ENCODE measurements at regions not wholly inside any gene's neighbourhood (a gene's known extent, or its start where the extent isn't known, plus 50 kb on each side); places are given as distances from the start of the nearest gene placed in this dataset.

DNA sequence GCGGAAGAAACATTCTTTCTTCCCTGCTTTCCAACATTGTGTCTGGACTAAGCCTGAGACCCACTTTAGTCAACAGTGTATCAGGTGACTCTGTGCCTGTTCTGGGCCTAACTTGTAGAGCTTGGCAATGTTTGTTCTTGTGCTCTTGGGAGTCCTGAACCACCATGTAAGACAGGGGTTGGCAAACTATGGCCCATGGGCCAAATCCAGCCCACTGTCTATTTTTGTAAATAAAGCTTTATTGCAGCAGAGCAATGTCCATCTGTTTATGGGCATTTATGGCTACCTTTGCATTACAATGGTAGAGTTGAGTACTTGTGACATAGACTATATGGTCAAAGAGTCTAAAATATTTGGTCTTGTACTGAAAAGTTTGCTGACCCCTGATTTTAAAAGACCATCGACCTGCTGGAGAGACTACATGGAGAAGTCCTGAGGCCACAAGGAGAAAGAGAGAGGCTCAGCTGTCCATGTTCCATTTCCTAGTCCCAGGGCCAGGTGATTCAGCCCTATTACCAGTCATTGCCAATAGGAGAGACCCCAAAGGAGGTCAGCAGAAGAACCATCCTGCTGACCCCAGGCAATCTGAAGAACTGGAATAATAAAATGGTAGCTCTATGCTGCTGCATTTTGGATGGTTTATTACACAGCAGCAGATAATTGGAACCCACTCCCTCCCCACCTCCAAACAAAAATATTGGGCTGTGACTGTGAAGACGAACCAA, 211.3 kb downstream of the AUH start:
- no peak overlapping the region for H3K9ac ChIP-seq (ENCODE audit: insufficient read length)

DNA sequence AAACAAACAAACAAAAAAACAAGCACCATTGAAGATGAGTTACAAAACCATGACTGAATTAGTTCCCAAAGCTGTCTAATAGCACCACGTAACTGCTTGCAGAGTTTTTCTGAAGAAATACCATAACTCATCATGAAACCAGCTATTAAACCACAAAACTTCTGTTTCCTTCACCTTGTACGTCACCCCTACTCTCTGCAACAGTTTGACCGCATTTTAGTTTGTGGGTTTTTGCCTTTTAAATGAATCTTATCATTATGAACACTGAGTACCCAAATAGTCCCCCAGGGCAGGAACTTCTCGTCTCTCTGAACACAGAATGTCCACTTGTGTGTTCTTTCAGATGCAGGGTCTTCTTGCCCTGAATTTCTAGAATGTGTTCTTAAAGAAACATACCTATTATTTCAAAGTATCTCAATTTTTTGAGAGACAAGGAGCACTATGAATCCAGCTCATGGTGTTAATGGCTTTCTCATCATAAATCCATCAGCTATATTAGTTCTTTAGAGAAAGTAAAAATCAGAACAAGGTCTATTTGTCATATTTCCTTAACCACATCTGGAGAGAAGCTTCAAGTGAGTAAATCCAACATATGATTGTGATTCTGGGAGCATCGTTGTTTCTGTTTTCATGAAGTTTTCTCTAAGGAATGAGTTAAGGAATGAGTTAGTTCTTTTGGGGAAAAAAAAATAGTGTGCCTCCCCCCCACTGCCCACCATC, 210.6 kb downstream of the AUH start:
- Histone ChIP-seq H3K9me3 (ENCODE audit: low read depth, low read length) (no peaks in the 10 kb centered on the region), H3K36me3 (ENCODE audit: insufficient read depth, low read length) (no peaks in the 10 kb centered on the region), H3K27ac (no peak overlapping the region), H3K9ac (ENCODE audit: insufficient read length) (no peak overlapping the region), H3K4me3 (no peak overlapping the region)
- peak; percentile 8 for DNase-seq (ENCODE audit: low read depth, low spot score)
- no peak for TF ChIP-seq EZH2 (IDR thresholded peaks at IDR 0.05)
- TF ChIP-seq FOXP2 (optimal IDR thresholded peaks at IDR 0.05; ENCODE audit: control extremely low read depth, extremely low read length, insufficient read depth), result no peak
- no peak for TF ChIP-seq POLR2AphosphoS5 (IDR thresholded peaks at IDR 0.05; ENCODE audit: borderline replicate concordance, low read depth, low read length)

More for the DNA sequence above, 211.3 kb downstream of the AUH start:
- TF ChIP-seq FOXP2 (optimal IDR thresholded peaks at IDR 0.05; ENCODE audit: control extremely low read depth, extremely low read length, insufficient read depth), result no peak
- TF ChIP-seq EZH2 (IDR thresholded peaks at IDR 0.05), result no peak
- no peak for TF ChIP-seq POLR2AphosphoS5 (IDR thresholded peaks at IDR 0.05; ENCODE audit: borderline replicate concordance, low read depth, low read length)
- no peaks in the 10 kb centered on the region for H3K36me3 ChIP-seq (ENCODE audit: insufficient read depth, low read length)
- no peak overlapping the region for H3K27ac ChIP-seq
- no peaks in the 10 kb centered on the region for H3K9me3 ChIP-seq (ENCODE audit: low read depth, low read length)
- no peak overlapping the region for H3K4me3 ChIP-seq
- DNase-seq (ENCODE audit: low read depth, low spot score), result no peak

DNA sequence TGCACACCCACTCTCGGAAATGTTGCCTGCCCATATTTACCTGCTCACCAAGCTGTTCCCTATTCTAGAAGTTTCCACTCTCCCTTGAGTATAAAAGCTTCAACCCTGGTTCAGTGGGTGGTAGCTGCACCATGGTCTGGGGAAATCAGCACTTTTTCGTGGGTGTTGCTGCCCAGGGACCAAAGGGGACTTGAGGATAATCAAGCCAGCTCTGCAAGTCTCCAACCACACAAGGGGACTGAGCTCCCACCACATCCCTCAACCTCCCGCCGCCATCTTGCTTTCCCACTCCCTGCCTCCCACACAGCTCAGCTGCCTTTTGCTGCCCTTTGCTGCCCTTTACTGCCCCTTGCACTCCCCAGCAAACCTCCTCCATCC, 210.0 kb downstream of the AUH start:
- no peak overlapping the region for H3K27ac ChIP-seq
- DNase-seq (ENCODE audit: low read depth, low spot score), result no peak
- no peak overlapping the region for H3K9ac ChIP-seq (ENCODE audit: insufficient read length)
- H3K36me3 ChIP-seq (ENCODE audit: insufficient read depth, low read length), result no peaks in the 10 kb centered on the region
- no peaks in the 10 kb centered on the region for H3K9me3 ChIP-seq (ENCODE audit: low read depth, low read length)
- TF ChIP-seq FOXP2 (optimal IDR thresholded peaks at IDR 0.05; ENCODE audit: control extremely low read depth, extremely low read length, insufficient read depth) (no peak), POLR2AphosphoS5 (IDR thresholded peaks at IDR 0.05; ENCODE audit: borderline replicate concordance, low read depth, low read length) (no peak), EZH2 (IDR thresholded peaks at IDR 0.05) (no peak)
- no peak overlapping the region for H3K4me3 ChIP-seq

- Histone ChIP-seq H3K9me3 (ENCODE audit: low read depth, low read length) (no peaks in the 10 kb centered on the region), H3K36me3 (ENCODE audit: insufficient read depth, low read length) (no peaks in the 10 kb centered on the region), H3K9ac (ENCODE audit: insufficient read length) (no peak overlapping the region), H3K27ac (no peak overlapping the region), H3K4me3 (no peak overlapping the region)
- no peak for DNase-seq (ENCODE audit: low read depth, low spot score)
- TF ChIP-seq EZH2 (IDR thresholded peaks at IDR 0.05), result no peak
These were observed 207.0 kb downstream of the AUH start for GRCh38 chr9:91154686-91155085.

GRCh38 chr9:91155181-91155580, 206.5 kb downstream of the AUH start:
- DNase-seq (ENCODE audit: low read depth, low spot score), result no peak
- H3K4me3 ChIP-seq, result no peak overlapping the region
- no peak overlapping the region for H3K27ac ChIP-seq
- H3K36me3 ChIP-seq (ENCODE audit: insufficient read depth, low read length), result no peaks in the 10 kb centered on the region
- H3K9me3 ChIP-seq (ENCODE audit: low read depth, low read length), result no peaks in the 10 kb centered on the region
- no peak overlapping the region for H3K9ac ChIP-seq (ENCODE audit: insufficient read length)
- TF ChIP-seq FOXP2 (optimal IDR thresholded peaks at IDR 0.05; ENCODE audit: control extremely low read depth, extremely low read length, insufficient read depth) (no peak), EZH2 (IDR thresholded peaks at IDR 0.05) (no peak), POLR2AphosphoS5 (IDR thresholded peaks at IDR 0.05; ENCODE audit: borderline replicate concordance, low read depth, low read length) (no peak)

DNA sequence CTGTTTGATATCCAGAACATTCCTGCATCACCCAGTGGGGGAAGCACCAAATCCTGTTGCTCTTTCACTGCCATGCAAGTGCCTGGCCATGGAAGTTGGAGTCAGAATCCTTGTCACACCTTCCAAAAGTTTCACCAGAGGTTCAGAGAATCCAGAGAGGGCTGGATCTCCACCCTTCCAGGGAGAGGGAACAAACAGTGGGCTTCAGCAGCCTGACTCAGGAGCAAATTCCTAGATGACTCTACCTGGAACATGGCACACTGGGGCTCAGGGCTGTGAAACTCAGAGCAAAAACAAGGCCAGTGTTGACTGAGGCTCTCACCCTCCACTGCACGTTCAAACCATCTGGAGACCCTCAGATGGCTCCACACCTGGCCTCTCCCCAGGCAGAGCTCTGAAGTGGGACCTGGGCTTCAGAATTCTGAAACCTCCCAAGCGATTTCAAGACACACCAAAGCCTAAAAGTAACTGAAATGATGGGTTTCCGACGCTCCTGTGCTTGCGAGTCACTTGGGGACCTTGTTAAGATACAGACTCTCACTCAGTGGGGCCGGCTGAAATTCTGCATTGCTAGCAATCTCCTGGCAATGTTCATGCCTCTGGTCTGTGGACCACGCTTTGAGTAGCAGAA, 205.9 kb downstream of the AUH start:
- H3K9me3 ChIP-seq (ENCODE audit: low read depth, low read length), result no peaks in the 10 kb centered on the region
- H3K36me3 ChIP-seq (ENCODE audit: insufficient read depth, low read length), result no peaks in the 10 kb centered on the region
- no peak for DNase-seq (ENCODE audit: low read depth, low spot score)
- H3K4me3 ChIP-seq, result no peak overlapping the region
- no peak overlapping the region for H3K9ac ChIP-seq (ENCODE audit: insufficient read length)
- no peak for TF ChIP-seq EZH2 (IDR thresholded peaks at IDR 0.05)
- no peak for TF ChIP-seq FOXP2 (optimal IDR thresholded peaks at IDR 0.05; ENCODE audit: control extremely low read depth, extremely low read length, insufficient read depth)
- no peak for TF ChIP-seq POLR2AphosphoS5 (IDR thresholded peaks at IDR 0.05; ENCODE audit: borderline replicate concordance, low read depth, low read length)
- H3K27ac ChIP-seq, result no peak overlapping the region

- no peak overlapping the region for H3K9ac ChIP-seq (ENCODE audit: insufficient read length)
- no peak overlapping the region for H3K27ac ChIP-seq
- no peak overlapping the region for H3K4me3 ChIP-seq
- no peaks in the 10 kb centered on the region for H3K9me3 ChIP-seq (ENCODE audit: low read depth, low read length)
- H3K36me3 ChIP-seq (ENCODE audit: insufficient read depth, low read length), result no peaks in the 10 kb centered on the region
- TF ChIP-seq EZH2 (IDR thresholded peaks at IDR 0.05) (no peak), FOXP2 (optimal IDR thresholded peaks at IDR 0.05; ENCODE audit: control extremely low read depth, extremely low read length, insufficient read depth) (no peak), POLR2AphosphoS5 (IDR thresholded peaks at IDR 0.05; ENCODE audit: borderline replicate concordance, low read depth, low read length) (no peak)
- no peak for DNase-seq (ENCODE audit: low read depth, low spot score)
These were observed 205.1 kb downstream of the AUH start for GRCh38 chr9:91156451-91157234.

DNA sequence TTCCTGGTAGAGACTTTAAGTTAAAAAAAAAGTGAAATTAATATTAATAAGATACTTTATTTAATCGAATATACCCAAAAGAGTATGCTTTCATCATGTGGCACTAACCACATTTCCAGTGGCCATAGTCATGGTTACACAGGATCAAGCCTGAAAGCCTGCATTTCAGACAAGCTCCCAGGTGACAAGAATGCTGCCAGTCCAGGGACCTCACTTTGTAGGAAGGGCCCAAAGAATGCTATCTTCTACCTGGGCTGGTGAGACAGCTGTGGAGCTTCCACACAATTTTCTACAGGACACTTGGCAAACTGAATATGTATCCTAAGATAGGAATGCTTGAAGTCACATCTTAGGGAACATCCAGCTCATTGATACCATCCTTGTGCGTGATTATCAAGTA, 203.8 kb downstream of the AUH start:
- no peak overlapping the region for H3K4me3 ChIP-seq
- H3K9me3 ChIP-seq (ENCODE audit: low read depth, low read length), result no peaks in the 10 kb centered on the region
- no peak overlapping the region for H3K27ac ChIP-seq
- no peak for DNase-seq (ENCODE audit: low read depth, low spot score)
- no peak overlapping the region for H3K9ac ChIP-seq (ENCODE audit: insufficient read length)
- TF ChIP-seq POLR2AphosphoS5 (IDR thresholded peaks at IDR 0.05; ENCODE audit: borderline replicate concordance, low read depth, low read length) (no peak), FOXP2 (optimal IDR thresholded peaks at IDR 0.05; ENCODE audit: control extremely low read depth, extremely low read length, insufficient read depth) (no peak), EZH2 (IDR thresholded peaks at IDR 0.05) (no peak)
- no peaks in the 10 kb centered on the region for H3K36me3 ChIP-seq (ENCODE audit: insufficient read depth, low read length)
